CD14-positive monocyte (primary cell): ENCODE measurements at regions not wholly inside any gene's neighbourhood (a gene's known extent, or its start where the extent isn't known, plus 50 kb on each side); places are given as distances from the start of the nearest gene placed in this dataset.

ENCODE experiments used
- DNase-seq, 3 donors: peaks; one replicate each; pipeline ENCODE4 v3.0.0-alpha.2; 2011 to 2022
- H2AFZ ChIP-seq: 2 replicates; pipeline ENCODE4 v1.6.0; 2012; ENCODE audit warnings: mild to moderate bottlenecking, low read depth, low read length, inconsistent platforms; ENCODE audit not compliant: insufficient read depth, poor library complexity, severe bottlenecking
- H3K27ac ChIP-seq, 2 donors: 1 replicate in 1 of 2; 2 replicates in 1 of 2; pipeline ENCODE4 v1.5.1; 2012 to 2013; ENCODE audit warnings: low read length in 2 of 2, control low read depth in 1 of 2, inconsistent platforms in 1 of 2, low read depth in 1 of 2, mild to moderate bottlenecking in 1 of 2
- H3K27me3 ChIP-seq, 2 donors: one replicate each; pipeline versions ENCODE4 v1.6.0 to v1.6.1; 2011 to 2013; ENCODE audit warnings: low read length in 2 of 2; ENCODE audit not compliant: control insufficient read depth in 2 of 2, insufficient read depth in 2 of 2
- H3K36me3 ChIP-seq, 2 donors: replicated peaks in 1 of 2; 1 replicate in 1 of 2; 2 replicates in 1 of 2; pipeline versions ENCODE4 v1.5.1 to v1.6.1; 2012 to 2013; ENCODE audit warnings: low read length in 2 of 2, control low read depth in 1 of 2, inconsistent platforms in 1 of 2, mild to moderate bottlenecking in 1 of 2; ENCODE audit not compliant: insufficient read depth in 2 of 2, control insufficient read depth in 1 of 2
- H3K4me1 ChIP-seq, 2 donors: 1 replicate in 1 of 2; 2 replicates in 1 of 2; pipeline versions ENCODE4 v1.5.1 to v1.6.1; 2012 to 2013; ENCODE audit warnings: low read length in 2 of 2, control low read depth in 1 of 2, inconsistent platforms in 1 of 2, mild to moderate bottlenecking in 1 of 2, moderate library complexity in 1 of 2; ENCODE audit not compliant: insufficient read depth in 2 of 2, control insufficient read depth in 1 of 2
- H3K4me2 ChIP-seq: replicated peaks from 2 replicates; pipeline ENCODE3; 2012; ENCODE audit warnings: low read length, moderate library complexity, mild to moderate bottlenecking; ENCODE audit not compliant: poor library complexity, severe bottlenecking; ENCODE audit errors: extremely low read depth
- H3K4me3 ChIP-seq, 3 experiments: fragments of 200-600 bp in 1 of 3; sonication (generic) in 1 of 3; replicated peaks in 1 of 3; 1 replicate in 2 of 3; 2 replicates in 1 of 3; pipeline ENCODE4 v1.5.1; 2011 to 2013; ENCODE audit warnings: low read length in 3 of 3, mild to moderate bottlenecking in 3 of 3, control low read depth in 2 of 3, low read depth in 2 of 3, inconsistent platforms in 1 of 3, moderate library complexity in 1 of 3
- H3K79me2 ChIP-seq: 2 replicates; pipeline ENCODE4 v1.6.0; 2012; ENCODE audit warnings: mild to moderate bottlenecking, control low read depth, inconsistent platforms, low read length, moderate library complexity; ENCODE audit not compliant: insufficient read depth
- H3K9ac ChIP-seq: 2 replicates; pipeline ENCODE4 v1.6.0; 2017; ENCODE audit warnings: low read length, mild to moderate bottlenecking; ENCODE audit not compliant: insufficient read depth, poor library complexity, severe bottlenecking
- H3K9me3 ChIP-seq, 2 donors: replicated peaks in 1 of 2; 1 replicate in 1 of 2; 2 replicates in 1 of 2; pipeline versions ENCODE4 v1.5.1 to v1.6.1; 2012 to 2013; ENCODE audit warnings: low read length in 2 of 2, control low read depth in 1 of 2; ENCODE audit not compliant: control insufficient read depth in 1 of 2, insufficient read depth in 1 of 2
- H4K20me1 ChIP-seq: 2 replicates; pipeline ENCODE4 v1.6.0; 2012; ENCODE audit warnings: mild to moderate bottlenecking, low read length, control low read depth, moderate library complexity; ENCODE audit not compliant: insufficient read depth
- H3K27ac Mint-ChIP-seq, 7 donors: one replicate each; pipeline ENCODE4 v1.8.0; 2020; ENCODE audit warnings: mild to moderate bottlenecking in 7 of 7, mixed read lengths in 7 of 7, moderate library complexity in 6 of 7, inconsistent platforms in 2 of 7
- H3K27me3 Mint-ChIP-seq, 3 donors: one replicate each; pipeline ENCODE4 v1.8.0; 2021 to 2022; ENCODE audit warnings: low read depth in 3 of 3, mild to moderate bottlenecking in 3 of 3, mixed read lengths in 3 of 3, moderate library complexity in 3 of 3, inconsistent platforms in 1 of 3
- H3K36me3 Mint-ChIP-seq, 2 donors: one replicate each; pipeline ENCODE4 v1.8.0; 2020; ENCODE audit warnings: mixed read lengths in 2 of 2, inconsistent platforms in 1 of 2, mild to moderate bottlenecking in 1 of 2
- H3K4me1 Mint-ChIP-seq: one replicate; pipeline ENCODE4 v1.8.0; 2020; ENCODE audit warnings: mild to moderate bottlenecking, mixed read lengths
- H3K4me3 Mint-ChIP-seq, 2 donors: one replicate each; pipeline ENCODE4 v1.8.0; 2020; ENCODE audit warnings: mild to moderate bottlenecking in 2 of 2, mixed read lengths in 2 of 2, moderate library complexity in 1 of 2
- H3K9me3 Mint-ChIP-seq, 7 donors: one replicate each; pipeline ENCODE4 v1.8.0; 2020 to 2022; ENCODE audit warnings: mixed read lengths in 7 of 7, mild to moderate bottlenecking in 6 of 7, moderate library complexity in 6 of 7, inconsistent platforms in 2 of 7
- CTCF ChIP-seq: fragments of 200-600 bp; IDR thresholded peaks from one replicate; pipeline ENCODE4 v1.8.0; 2022; ENCODE audit warnings: antibody characterized with exemption, mild to moderate bottlenecking
- WGBS: methylation state at CpG from one replicate; pipeline ENCODE4 v1.1.5; 2013; ENCODE audit warnings: missing lambda C conversion rate; ENCODE audit not compliant: insufficient coverage; 5-methylcytosine and 5-hydroxymethylcytosine counted together
- intact Hi-C, 2 donors: fragments of 100-400 bp; cut with micrococcal nuclease; formaldehyde crosslinking; loops; one replicate each; pipeline versions ENCODE4 v1.15.0 to v1.15.1; 2023

GRCh38 chr2:133871545-133872209 lies 303.4 kb upstream of the NCKAP5 start:
- Histone ChIP-seq H3K9ac (no peak overlapping the region), H3K4me2 (no peak overlapping the region), H3K27ac (no peak overlapping the region), H4K20me1 (no peaks in the 10 kb centered on the region), H3K27me3 (peaks cover 0 to 2% of the 10 kb centered on the region in 2 donors), H3K4me1 (no peaks in the 10 kb centered on the region), H3K4me3 (no peak overlapping the region), H3K36me3 (no peaks in the 10 kb centered on the region), H2AFZ (no peak overlapping the region), H3K9me3 (no peaks in the 10 kb centered on the region), H3K79me2 (no peaks in the 10 kb centered on the region)
- no peak for DNase-seq
- H3K4me1 Mint-ChIP-seq, result no peaks in the 10 kb centered on the region
- H3K27me3 Mint-ChIP-seq, result peaks cover 2 to 6% (median 5%) of the 10 kb centered on the region in 3 donors
- H3K4me3 Mint-ChIP-seq, result no peak overlapping the region
- intact Hi-C loops, result no loop called here
- H3K36me3 Mint-ChIP-seq, result no peaks in the 10 kb centered on the region
- H3K9me3 Mint-ChIP-seq, result peaks cover 0 to 8% (median 0%) of the 10 kb centered on the region in 7 donors
- no peak overlapping the region for H3K27ac Mint-ChIP-seq
- TF ChIP-seq CTCF, result no peak
- 86% methylated on average over 2 of the region's 4 CpGs for WGBS

- 94% methylated on average over 4 of the region's 5 CpGs for WGBS
- Histone ChIP-seq H3K9me3 (no peaks in the 10 kb centered on the region), H3K79me2 (no peaks in the 10 kb centered on the region), H3K4me3 (no peak overlapping the region), H3K27me3 (peaks cover 0 to 2% of the 10 kb centered on the region in 2 donors), H4K20me1 (no peaks in the 10 kb centered on the region), H3K4me1 (no peaks in the 10 kb centered on the region), H3K9ac (no peak overlapping the region), H2AFZ (no peak overlapping the region), H3K27ac (no peak overlapping the region), H3K36me3 (no peaks in the 10 kb centered on the region), H3K4me2 (no peak overlapping the region)
- H3K4me1 Mint-ChIP-seq, result no peaks in the 10 kb centered on the region
- no peaks in the 10 kb centered on the region for H3K36me3 Mint-ChIP-seq
- DNase-seq, result no peak
- no peak overlapping the region for H3K4me3 Mint-ChIP-seq
- peaks cover 3 to 15% (median 6%) of the 10 kb centered on the region in 3 donors for H3K27me3 Mint-ChIP-seq
- intact Hi-C loops, result no loop called here
- no peak overlapping the region for H3K27ac Mint-ChIP-seq
- peaks cover 0 to 4% (median 2%) of the 10 kb centered on the region in 7 donors for H3K9me3 Mint-ChIP-seq
- no peak for TF ChIP-seq CTCF
These were observed 310.1 kb upstream of the NCKAP5 start for GRCh38 chr2:133878326-133878725.
